ENCODE measurements at regions not wholly inside any gene's neighbourhood (a gene's known extent, or its start where the extent isn't known, plus 50 kb on each side); places are given as distances from the start of the nearest gene placed in this dataset.

GRCh38 chr11:80281194-80281593 is 840.4 kb upstream of the TENM4 start:
- TF ChIP-seq DNMT1 (CRISPR knock-in tag; IDR thresholded peaks at IDR 0.05) (no peak), ATF2 (CRISPR knock-in tag; IDR thresholded peaks at IDR 0.05) (no peak), EZH2 (conservative IDR thresholded peaks at IDR 0.05; ENCODE audit: low read depth, low read length) (no peak), ZNF556 (CRISPR knock-in tag; IDR thresholded peaks at IDR 0.05; ENCODE audit: borderline replicate concordance) (no peak), ZFP36L1 (CRISPR knock-in tag; IDR thresholded peaks at IDR 0.05) (no peak), ERF (CRISPR knock-in tag; IDR thresholded peaks at IDR 0.05) (no peak)
